HG03159 (cell line): ENCODE measurements at regions not wholly inside any gene's neighbourhood (a gene's known extent, or its start where the extent isn't known, plus 50 kb on each side); places are given as distances from the start of the nearest gene placed in this dataset.
"Not testable (repeated sequence)": the region's sequence is repeated elsewhere in the genome, so short reads cannot be mapped to it uniquely, and the experiment has no call there.

Source experiments
- ATAC-seq: cut with Tn5 transposase; IDR thresholded peaks from one replicate; pipeline ENCODE4 v1.9.1; 2021; ENCODE audit warnings: mild to moderate bottlenecking, moderate library complexity; ENCODE audit not compliant: unreplicated experiment

- not testable (repeated sequence) for ATAC-seq
Measured at GRCh38 chr6:113070681-113071080, 723.6 kb downstream of the RFPL4B start.

GRCh38 chr6:113073611-113074191, 726.6 kb downstream of the RFPL4B start:
- no peak for ATAC-seq

- no peak for ATAC-seq
Measured at GRCh38 chr6:113076116-113076515, 729.0 kb downstream of the RFPL4B start.

- no peak for ATAC-seq
Measured at GRCh38 chr6:113076816-113077215, 729.7 kb downstream of the RFPL4B start.

GRCh38 chr6:113077794-113078193, 730.7 kb downstream of the RFPL4B start:
- ATAC-seq, result no peak

GRCh38 chr6:113078791-113079190, 731.7 kb downstream of the RFPL4B start:
- ATAC-seq, result no peak

- ATAC-seq, result no peak
Measured at GRCh38 chr6:113082745-113083144, 735.6 kb downstream of the RFPL4B start.

GRCh38 chr6:113083947-113084346, 736.8 kb downstream of the RFPL4B start:
- ATAC-seq, result no peak

- ATAC-seq, result no peak
Measured at GRCh38 chr6:113089056-113089455, 741.9 kb downstream of the RFPL4B start.

GRCh38 chr6:113092795-113093194, 745.7 kb downstream of the RFPL4B start:
- ATAC-seq, result no peak

GRCh38 chr6:113094779-113095178, 747.6 kb downstream of the RFPL4B start:
- ATAC-seq, result no peak

GRCh38 chr6:113095841-113096240, 748.7 kb downstream of the RFPL4B start:
- ATAC-seq, result no peak

GRCh38 chr6:113102761-113103160, 754.4 kb upstream of the MARCKS start:
- ATAC-seq, result no peak

- ATAC-seq, result no peak
Measured at GRCh38 chr6:113103634-113104361, 753.3 kb upstream of the MARCKS start.

- ATAC-seq, result no peak
Measured at GRCh38 chr6:113104541-113104940, 752.6 kb upstream of the MARCKS start.

- no peak for ATAC-seq
Measured at GRCh38 chr6:113104951-113105350, 752.2 kb upstream of the MARCKS start.

GRCh38 chr6:113110211-113110610, 746.9 kb upstream of the MARCKS start:
- no peak for ATAC-seq

- no peak for ATAC-seq
Measured at GRCh38 chr6:113111550-113111949, 745.6 kb upstream of the MARCKS start.

GRCh38 chr6:113112086-113112485, 745.1 kb upstream of the MARCKS start:
- ATAC-seq, result no peak

- ATAC-seq, result no peak
Measured at GRCh38 chr6:113115196-113115595, 741.9 kb upstream of the MARCKS start.

GRCh38 chr6:113120224-113120581, 736.9 kb upstream of the MARCKS start:
- ATAC-seq, result no peak

- ATAC-seq, result no peak
Measured at GRCh38 chr6:113120582-113121285, 736.4 kb upstream of the MARCKS start.
